ENCODE measurements at regions not wholly inside any gene's neighbourhood (a gene's known extent, or its start where the extent isn't known, plus 50 kb on each side); places are given as distances from the start of the nearest gene placed in this dataset.
"Not testable (repeated sequence)": the region's sequence is repeated elsewhere in the genome, so short reads cannot be mapped to it uniquely, and the experiment has no call there.

- DNase-seq (ENCODE audit: low spot score), result no peak
These were observed 58.0 kb upstream of the AHI1 start for GRCh38 chr6:135555550-135555949.

- no peak for DNase-seq (ENCODE audit: low spot score)
These were observed 60.0 kb upstream of the AHI1 start for GRCh38 chr6:135557582-135557981.

GRCh38 chr6:135565605-135566004 is 68.1 kb upstream of the AHI1 start:
- DNase-seq (ENCODE audit: low spot score), result not testable (repeated sequence)

GRCh38 chr6:135566311-135567068 is 69.0 kb upstream of the AHI1 start:
- DNase-seq (ENCODE audit: low spot score), result no peak

GRCh38 chr6:135567375-135568083 is 70.0 kb upstream of the AHI1 start:
- DNase-seq (ENCODE audit: low spot score), result no peak

- DNase-seq (ENCODE audit: low spot score), result no peak
These were observed 70.8 kb upstream of the AHI1 start for GRCh38 chr6:135568379-135568778.

GRCh38 chr6:135572051-135572450 is 74.5 kb upstream of the AHI1 start:
- no peak for DNase-seq (ENCODE audit: low spot score)

- DNase-seq (ENCODE audit: low spot score), result no peak
These were observed 78.1 kb upstream of the AHI1 start for GRCh38 chr6:135575629-135576028.

GRCh38 chr6:135576055-135576454 is 78.5 kb upstream of the AHI1 start:
- no peak for DNase-seq (ENCODE audit: low spot score)

- no peak for DNase-seq (ENCODE audit: low spot score)
These were observed 79.6 kb upstream of the AHI1 start for GRCh38 chr6:135577059-135577538.

GRCh38 chr6:135578976-135579375 is 81.4 kb upstream of the AHI1 start:
- DNase-seq (ENCODE audit: low spot score), result no peak

GRCh38 chr6:135581211-135581610 is 83.7 kb upstream of the AHI1 start:
- DNase-seq (ENCODE audit: low spot score), result no peak

GRCh38 chr6:135583256-135583761 is 85.8 kb upstream of the AHI1 start:
- DNase-seq (ENCODE audit: low spot score), result no peak

GRCh38 chr6:135586388-135586787 is 88.8 kb upstream of the AHI1 start:
- no peak for DNase-seq (ENCODE audit: low spot score)

GRCh38 chr6:135586844-135587243 is 89.3 kb upstream of the AHI1 start:
- DNase-seq (ENCODE audit: low spot score), result no peak

- no peak for DNase-seq (ENCODE audit: low spot score)
These were observed 94.7 kb upstream of the AHI1 start for GRCh38 chr6:135592276-135592675.

GRCh38 chr6:135594000-135594399 is 96.5 kb upstream of the AHI1 start:
- DNase-seq (ENCODE audit: low spot score), result no peak

GRCh38 chr6:135600086-135600702 is 102.7 kb upstream of the AHI1 start:
- no peak for DNase-seq (ENCODE audit: low spot score)

GRCh38 chr6:135600931-135601330 is 103.4 kb upstream of the AHI1 start:
- no peak for DNase-seq (ENCODE audit: low spot score)

- no peak for DNase-seq (ENCODE audit: low spot score)
These were observed 104.3 kb upstream of the AHI1 start for GRCh38 chr6:135601857-135602256.

GRCh38 chr6:135603249-135603648 is 105.7 kb upstream of the AHI1 start:
- DNase-seq (ENCODE audit: low spot score), result no peak

- DNase-seq (ENCODE audit: low spot score), result no peak
These were observed 106.7 kb upstream of the AHI1 start for GRCh38 chr6:135604035-135604860.

Data from ureter (tissue), 1 donor.